ENCODE measurements at regions not wholly inside any gene's neighbourhood (a gene's known extent, or its start where the extent isn't known, plus 50 kb on each side); places are given as distances from the start of the nearest gene placed in this dataset.

GRCh38 chr10:8507156-8507555 lies 452.7 kb downstream of the GATA3 start:
- DNase-seq: no peak

- DNase-seq: no peak
Observed at GRCh38 chr10:8508882-8509281, 454.4 kb downstream of the GATA3 start.

- DNase-seq: no peak
Observed at GRCh38 chr10:8510471-8510870, 456.0 kb downstream of the GATA3 start.

DNA sequence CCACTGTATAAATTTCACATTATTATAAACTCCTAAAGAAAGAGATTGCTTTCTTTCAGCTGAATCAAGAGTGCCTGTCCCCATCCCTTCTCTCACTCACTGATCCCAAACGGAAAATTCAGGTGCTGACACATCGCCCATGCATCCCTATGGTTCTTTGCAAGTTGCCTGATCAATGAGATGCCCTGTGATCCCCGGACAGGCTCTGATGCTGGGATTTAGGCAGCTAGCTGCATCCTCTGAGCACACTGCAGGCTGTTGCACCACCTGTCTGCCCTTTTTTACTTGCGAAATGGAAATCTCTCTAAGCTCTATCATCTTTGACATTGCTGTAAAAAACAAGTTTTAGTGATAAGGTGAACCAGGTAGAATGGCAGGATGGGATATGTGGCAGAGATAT lies 456.5 kb downstream of the GATA3 start:
- no peak for DNase-seq

- DNase-seq: no peak
Observed at GRCh38 chr10:8513155-8514147, 459.0 kb downstream of the GATA3 start.

DNA sequence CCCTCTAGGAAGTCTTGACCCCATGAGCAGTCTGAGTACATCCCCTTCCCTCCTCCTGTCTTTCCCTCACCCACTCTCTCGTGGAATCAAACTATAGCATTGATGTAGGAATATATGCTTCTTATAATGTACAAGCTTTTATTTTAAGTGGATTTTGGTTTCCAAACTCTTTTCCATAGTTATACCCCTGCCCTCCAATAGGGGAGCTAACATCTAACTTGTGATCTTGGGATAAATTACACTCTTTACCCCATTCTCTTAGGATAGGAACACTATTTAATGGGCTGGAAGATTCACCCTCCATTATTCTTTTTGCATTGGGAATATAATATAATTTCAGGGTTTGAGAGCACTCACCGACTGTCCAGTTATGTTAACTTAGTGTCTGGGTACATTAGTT lies 465.9 kb downstream of the GATA3 start:
- DNase-seq: no peak

GRCh38 chr10:8527773-8528172 lies 473.3 kb downstream of the GATA3 start:
- no peak for DNase-seq

GRCh38 chr10:8531116-8531515 lies 476.6 kb downstream of the GATA3 start:
- no peak for DNase-seq

DNA sequence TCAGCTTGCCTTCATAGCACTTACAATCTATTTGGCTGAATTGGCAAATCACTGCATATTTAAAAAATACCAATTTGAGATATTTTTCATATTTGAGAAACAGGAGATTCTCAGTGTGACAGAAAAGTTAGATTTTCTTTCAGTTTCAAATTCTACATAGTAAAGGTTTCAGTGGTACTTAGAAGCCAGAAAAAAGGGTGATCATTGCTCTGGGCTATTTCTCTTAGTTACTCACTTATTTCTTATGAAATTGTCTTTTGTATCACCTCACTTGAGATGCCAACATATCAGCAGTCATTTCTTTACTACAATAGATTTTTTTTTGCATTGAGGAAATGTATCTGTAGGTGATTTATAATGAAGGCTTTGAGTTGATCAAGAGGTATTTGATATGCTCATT lies 478.2 kb downstream of the GATA3 start:
- DNase-seq: no peak

DNA sequence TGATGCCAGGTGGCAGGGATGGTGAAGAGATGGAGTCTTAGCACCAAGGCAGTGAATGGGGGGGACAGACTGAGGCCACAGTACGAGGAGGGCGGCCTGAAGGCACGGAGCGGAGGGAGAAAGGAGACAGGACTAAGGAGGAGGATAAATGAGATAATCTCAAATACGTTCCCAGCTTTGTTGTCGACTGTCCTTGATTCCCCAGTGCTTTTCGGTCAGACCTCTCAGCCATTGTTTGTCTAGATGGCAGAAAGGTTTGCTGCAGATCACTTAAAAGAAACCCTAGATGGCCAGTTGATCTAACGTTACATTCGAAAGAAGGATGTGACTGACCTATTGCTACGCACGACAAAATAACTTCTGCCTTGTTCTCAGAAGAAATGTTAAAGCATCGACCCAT lies 479.0 kb downstream of the GATA3 start:
- DNase-seq: no peak

GRCh38 chr10:8534096-8534495 lies 479.6 kb downstream of the GATA3 start:
- DNase-seq: no peak

DNA sequence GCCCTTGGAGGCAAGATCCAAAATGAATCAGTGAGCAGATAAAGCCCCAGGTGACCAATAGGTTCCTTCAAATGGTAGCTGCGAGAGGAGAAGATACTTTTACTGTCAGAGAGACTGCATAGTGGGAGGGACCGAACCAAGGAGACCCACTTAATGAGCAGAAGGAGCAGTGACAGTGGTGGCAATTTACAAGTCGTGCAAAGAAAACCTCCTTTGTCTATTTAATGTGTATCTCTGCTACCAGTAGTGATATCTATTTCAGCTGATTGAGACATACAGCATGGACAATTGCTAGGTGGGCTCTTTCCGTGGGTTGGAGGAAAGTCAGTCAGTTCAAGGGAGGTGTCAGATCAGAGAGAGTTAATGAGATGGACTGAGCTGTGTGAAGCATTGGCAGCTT lies 480.4 kb downstream of the GATA3 start:
- no peak for DNase-seq

GRCh38 chr10:8539056-8539455 lies 484.6 kb downstream of the GATA3 start:
- no peak for DNase-seq

GRCh38 chr10:8543361-8544056 lies 489.0 kb downstream of the GATA3 start:
- no peak for DNase-seq

GRCh38 chr10:8544057-8544380 lies 489.5 kb downstream of the GATA3 start:
- no peak for DNase-seq

- no peak for DNase-seq
Observed at GRCh38 chr10:8544500-8544899, 490.0 kb downstream of the GATA3 start.

- DNase-seq: no peak
Observed at GRCh38 chr10:8554574-8554973, 500.1 kb downstream of the GATA3 start.

DNA sequence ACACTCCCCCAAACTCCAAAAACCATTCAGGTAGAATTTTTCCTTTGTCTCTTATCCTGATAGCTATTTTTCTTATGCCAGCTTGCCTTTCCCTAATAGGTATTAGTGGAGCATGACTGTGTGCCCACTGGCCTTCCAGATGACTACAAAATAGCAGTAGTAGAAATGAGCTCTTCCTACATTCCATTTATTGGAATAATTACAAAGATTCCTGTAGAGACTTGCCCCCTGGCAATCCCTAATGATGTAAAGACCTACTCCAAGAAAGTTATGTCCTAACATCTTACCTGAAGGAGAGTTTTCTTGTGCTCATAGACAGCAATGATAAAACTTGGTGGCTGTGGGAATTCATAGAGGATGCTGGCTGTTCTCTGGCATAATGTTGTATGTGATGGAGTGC lies 501.8 kb downstream of the GATA3 start:
- DNase-seq: no peak

DNA sequence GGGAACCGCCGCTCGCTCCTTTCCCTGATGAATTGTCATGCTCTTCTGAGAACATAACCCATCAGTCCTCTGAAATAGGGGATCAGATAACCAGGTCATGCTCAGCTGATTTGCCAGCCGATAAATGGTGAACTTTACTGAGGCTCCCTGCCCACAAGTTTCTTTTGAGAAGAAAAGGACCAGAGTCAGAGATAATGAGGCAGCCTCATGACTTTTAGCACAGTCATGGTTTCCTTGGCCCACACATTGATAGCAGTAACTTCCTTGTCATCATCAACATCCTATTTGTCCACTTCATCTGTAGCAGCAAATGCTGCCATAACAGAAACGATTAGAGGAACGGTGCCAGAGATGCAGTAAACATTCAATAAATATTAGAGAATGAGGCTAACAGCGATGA lies 509.0 kb downstream of the GATA3 start:
- DNase-seq: no peak

GRCh38 chr10:8566737-8567136 lies 512.2 kb downstream of the GATA3 start:
- no peak for DNase-seq

DNA sequence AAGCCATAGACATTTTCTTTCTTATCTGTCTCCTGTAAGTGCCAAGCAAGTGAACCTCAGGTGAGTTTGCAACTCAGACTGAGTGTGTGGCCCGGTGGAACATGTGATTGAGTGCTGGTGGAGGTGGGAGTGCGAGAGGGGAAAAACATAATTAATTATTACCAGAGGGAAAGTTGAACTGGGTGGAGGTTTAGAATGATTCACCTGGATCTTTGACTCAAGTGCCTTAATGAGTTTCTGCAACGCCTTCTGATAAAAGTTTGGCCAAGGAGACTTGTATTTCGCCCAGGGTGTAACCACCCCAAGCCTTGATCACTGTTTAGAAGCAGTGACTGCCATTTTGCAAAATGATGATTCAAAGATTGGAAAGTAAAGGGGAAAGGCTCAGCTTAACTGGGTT lies 513.9 kb downstream of the GATA3 start:
- DNase-seq: no peak

GRCh38 chr10:8575620-8576019 lies 521.1 kb downstream of the GATA3 start:
- no peak for DNase-seq

DNA sequence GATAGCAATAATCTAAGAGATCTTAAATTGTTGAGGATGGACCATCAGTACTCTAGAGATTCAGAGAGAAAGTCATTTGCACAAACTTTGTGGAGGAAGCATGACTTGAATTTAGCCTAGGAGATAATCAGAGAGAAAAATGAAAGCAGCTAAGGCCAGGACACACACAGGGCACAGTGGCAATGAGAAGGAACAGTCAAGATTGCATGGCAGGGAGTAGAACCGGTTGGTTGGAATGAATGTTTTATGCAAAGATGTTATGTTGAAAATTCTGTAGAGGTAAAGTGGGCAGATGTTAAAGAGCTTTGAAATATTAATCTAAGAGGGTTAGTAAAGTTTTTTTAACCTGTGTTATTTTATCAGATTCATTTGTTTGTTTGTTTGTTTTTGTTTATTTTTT lies 521.8 kb downstream of the GATA3 start:
- DNase-seq: no peak

GRCh38 chr10:8576911-8577310 lies 522.4 kb downstream of the GATA3 start:
- DNase-seq: no peak

- DNase-seq: no peak
Observed at GRCh38 chr10:8577686-8578085, 523.2 kb downstream of the GATA3 start.
